H9 (cell line): ENCODE measurements at regions not wholly inside any gene's neighbourhood (a gene's known extent, or its start where the extent isn't known, plus 50 kb on each side); places are given as distances from the start of the nearest gene placed in this dataset.

Experiments
- DNase-seq: peaks from one replicate; pipeline ENCODE4 v3.0.0-alpha.2; 2017
- H2AFZ ChIP-seq: one replicate; pipeline ENCODE4 v1.6.1; 2013; ENCODE audit warnings: mild to moderate bottlenecking, low read length, control low read depth, moderate library complexity
- H2AK5ac ChIP-seq: 2 replicates; pipeline ENCODE4 v1.6.1; 2013; ENCODE audit warnings: low read length, control low read depth, mixed read lengths; ENCODE audit not compliant: insufficient read length
- H2BK120ac ChIP-seq: one replicate; pipeline ENCODE4 v1.6.1; 2013; ENCODE audit warnings: low read depth, mild to moderate bottlenecking, low read length, control low read depth, inconsistent platforms; ENCODE audit not compliant: poor library complexity, severe bottlenecking
- H2BK12ac ChIP-seq: 2 replicates; pipeline ENCODE4 v1.6.1; 2013; ENCODE audit warnings: low read length, control low read depth, mixed read lengths, low read depth; ENCODE audit not compliant: insufficient read length
- H2BK15ac ChIP-seq: 2 replicates; pipeline ENCODE4 v1.6.1; 2013; ENCODE audit warnings: low read depth, low read length, control low read depth
- H2BK20ac ChIP-seq: one replicate; pipeline ENCODE4 v1.6.1; 2013; ENCODE audit warnings: low read depth, mild to moderate bottlenecking, low read length, control low read depth, inconsistent platforms; ENCODE audit not compliant: poor library complexity, severe bottlenecking
- H2BK5ac ChIP-seq: 2 replicates; pipeline ENCODE4 v1.6.1; 2013; ENCODE audit warnings: low read length, control low read depth, mixed read lengths; ENCODE audit not compliant: insufficient read length
- H3K14ac ChIP-seq: 2 replicates; pipeline ENCODE4 v1.6.1; 2013; ENCODE audit warnings: low read length, control low read depth; ENCODE audit not compliant: insufficient read depth
- H3K18ac ChIP-seq: 2 replicates; pipeline ENCODE4 v1.6.1; 2013; ENCODE audit warnings: low read depth, mild to moderate bottlenecking, mixed read lengths, low read length, control low read depth; ENCODE audit not compliant: insufficient read length
- H3K23ac ChIP-seq: 2 replicates; pipeline ENCODE4 v1.6.1; 2013; ENCODE audit warnings: low read length, control low read depth, mixed read lengths, low read depth; ENCODE audit not compliant: insufficient read length
- H3K23me2 ChIP-seq: 2 replicates; pipeline ENCODE4 v1.6.1; 2013; ENCODE audit warnings: low read depth, mild to moderate bottlenecking, mixed read lengths, low read length, control low read depth; ENCODE audit not compliant: insufficient read length, poor library complexity, severe bottlenecking
- H3K27ac ChIP-seq: 2 replicates; pipeline ENCODE4 v1.5.1; 2013; ENCODE audit warnings: low read length, control low read depth, mixed read lengths, low read depth; ENCODE audit not compliant: insufficient read length
- H3K27me3 ChIP-seq: 2 replicates; pipeline ENCODE4 v1.6.1; 2013; ENCODE audit warnings: low read length, control low read depth, inconsistent platforms; ENCODE audit not compliant: insufficient read depth
- H3K4ac ChIP-seq: 2 replicates; pipeline ENCODE4 v1.6.1; 2013; ENCODE audit warnings: low read depth, mild to moderate bottlenecking, control low read depth, inconsistent platforms, low read length, moderate library complexity
- H3K4me1 ChIP-seq: 2 replicates; pipeline ENCODE4 v1.6.1; 2013; ENCODE audit warnings: low read length, control low read depth, inconsistent platforms; ENCODE audit not compliant: insufficient read depth
- H3K4me2 ChIP-seq: 2 replicates; pipeline ENCODE4 v1.6.1; 2013; ENCODE audit warnings: low read length, control low read depth, mixed read lengths; ENCODE audit not compliant: insufficient read length, insufficient read depth
- H3K56ac ChIP-seq: 2 replicates; pipeline ENCODE4 v1.6.1; 2013; ENCODE audit warnings: low read depth, mild to moderate bottlenecking, mixed read lengths, low read length, control low read depth; ENCODE audit not compliant: insufficient read length
- H3K79me1 ChIP-seq: 2 replicates; pipeline ENCODE4 v1.6.1; 2013; ENCODE audit warnings: low read depth, mild to moderate bottlenecking, moderate library complexity, low read length, control low read depth, inconsistent platforms; ENCODE audit not compliant: insufficient read depth, poor library complexity, severe bottlenecking
- H3K79me2 ChIP-seq: 2 replicates; pipeline ENCODE4 v1.6.1; 2013; ENCODE audit warnings: low read length, control low read depth, inconsistent platforms; ENCODE audit not compliant: insufficient read depth
- H3K9ac ChIP-seq: 2 replicates; pipeline ENCODE4 v1.6.1; 2013; ENCODE audit warnings: low read length, control low read depth, mixed read lengths; ENCODE audit not compliant: insufficient read length; ENCODE audit errors: extremely low read depth
- H3K9me3 ChIP-seq: one replicate; pipeline ENCODE4 v1.6.1; 2013; ENCODE audit warnings: low read depth, low read length, inconsistent platforms; ENCODE audit not compliant: control insufficient read depth
- H3T11ph ChIP-seq: one replicate; pipeline ENCODE4 v1.6.1; 2013; ENCODE audit warnings: mild to moderate bottlenecking, low read length, control low read depth, inconsistent platforms
- H4K20me1 ChIP-seq: one replicate; pipeline ENCODE4 v1.6.1; 2013; ENCODE audit not compliant: control insufficient read depth, insufficient read length, insufficient read depth
- H4K5ac ChIP-seq: 2 replicates; pipeline ENCODE4 v1.6.1; 2013; ENCODE audit warnings: low read depth, mild to moderate bottlenecking, mixed read lengths, low read length, control low read depth; ENCODE audit not compliant: insufficient read length
- H4K8ac ChIP-seq: replicated peaks from 2 replicates; pipeline ENCODE4 v1.6.1; 2013; ENCODE audit warnings: low read length, control low read depth, mixed read lengths, low read depth; ENCODE audit not compliant: insufficient read length
- H4K91ac ChIP-seq: 2 replicates; pipeline ENCODE4 v1.6.1; 2013; ENCODE audit warnings: low read depth, mild to moderate bottlenecking, moderate library complexity, mixed read lengths, low read length, control low read depth; ENCODE audit not compliant: insufficient read length
- H3K27ac Mint-ChIP-seq, 3 experiments: 2 replicates in 2 of 3; 3 replicates in 1 of 3; pipeline ENCODE4 v1.8.0; 2020 to 2021; ENCODE audit warnings: mixed read lengths in 3 of 3, mild to moderate bottlenecking in 1 of 3, moderate library complexity in 1 of 3
- H3K27me3 Mint-ChIP-seq: 2 replicates; pipeline ENCODE4 v1.8.0; 2021; ENCODE audit warnings: low read depth, mild to moderate bottlenecking, moderate library complexity, mixed read lengths
- H3K36me3 Mint-ChIP-seq, 3 experiments: 2 replicates in 2 of 3; 3 replicates in 1 of 3; pipeline ENCODE4 v1.8.0; 2020 to 2021; ENCODE audit warnings: low read depth in 3 of 3, mixed read lengths in 3 of 3; ENCODE audit not compliant: insufficient read depth in 1 of 3
- H3K4me1 Mint-ChIP-seq, 2 experiments: 2 replicates each; pipeline ENCODE4 v1.8.0; 2020; ENCODE audit warnings: mixed read lengths in 2 of 2
- H3K4me3 Mint-ChIP-seq, 2 experiments: 2 replicates in 1 of 2; 3 replicates in 1 of 2; pipeline ENCODE4 v1.8.0; 2020 to 2021; ENCODE audit warnings: mild to moderate bottlenecking in 2 of 2, mixed read lengths in 2 of 2, moderate library complexity in 1 of 2
- H3K9me3 Mint-ChIP-seq, 2 experiments: 2 replicates in 1 of 2; 3 replicates in 1 of 2; pipeline ENCODE4 v1.8.0; 2020; ENCODE audit warnings: mild to moderate bottlenecking in 2 of 2, mixed read lengths in 2 of 2, moderate library complexity in 1 of 2
- CTCF ChIP-seq: fragments of 200-600 bp; sonication (generic); conservative IDR thresholded peaks from 3 replicates; pipeline ENCODE4 v1.8.0; 2021; ENCODE audit warnings: antibody characterized with exemption, mild to moderate bottlenecking
- WGBS: extraction: QIAGEN DNeasy Blood & Tissue Kit; methylation state at CpG from one replicate; pipeline ENCODE4 v1.1.7; 2013; ENCODE audit warnings: missing lambda C conversion rate, low lambda C conversion rate, mixed read lengths; ENCODE audit not compliant: insufficient read length; ENCODE audit errors: extremely low coverage; 5-methylcytosine and 5-hydroxymethylcytosine counted together

- Histone ChIP-seq H4K91ac (no peak overlapping the region), H3K27me3 (no peaks in the 10 kb centered on the region), H3K79me1 (no peaks in the 10 kb centered on the region), H2BK5ac (no peak overlapping the region), H2BK20ac (no peak overlapping the region), H2BK12ac (no peak overlapping the region), H3K23ac (no peak overlapping the region), H3K79me2 (no peaks in the 10 kb centered on the region), H4K20me1 (no peaks in the 10 kb centered on the region), H3K56ac (no peak overlapping the region), H4K5ac (no peak overlapping the region), H3K9ac (no peak overlapping the region), H3T11ph (no peak overlapping the region), H3K9me3 (no peaks in the 10 kb centered on the region), H3K23me2 (no peaks in the 10 kb centered on the region), H2AFZ (no peak overlapping the region), H3K4me1 (no peaks in the 10 kb centered on the region), H3K18ac (no peak overlapping the region), H4K8ac (no peak overlapping the region), H2BK15ac (no peak overlapping the region), H3K4me2 (no peak overlapping the region), H3K27ac (no peak overlapping the region), H2AK5ac (no peak overlapping the region), H3K14ac (no peak overlapping the region), H2BK120ac (no peak overlapping the region), H3K4ac (no peak overlapping the region)
- TF ChIP-seq CTCF, result no peak
- WGBS, result no CpG with 5 or more reads among the region's 2 CpGs
- no peak for DNase-seq
- Mint-ChIP-seq H3K4me3 (no peak overlapping the region), H3K4me1 (no peaks in the 10 kb centered on the region), H3K36me3 (peaks cover 23 to 52% (median 24%) of the 10 kb centered on the region in 3 experiments), H3K27me3 (no peaks in the 10 kb centered on the region), H3K9me3 (peaks cover 30 to 47% of the 10 kb centered on the region in 2 experiments), H3K27ac (no peak overlapping the region)
Observed at GRCh38 chr1:81172483-81172882, 628.3 kb upstream of the ADGRL2 start.
